CD4-positive, alpha-beta T cell (primary cell): ENCODE measurements at regions not wholly inside any gene's neighbourhood (a gene's known extent, or its start where the extent isn't known, plus 50 kb on each side); places are given as distances from the start of the nearest gene placed in this dataset.

ENCODE experiments used
- ATAC-seq: fragments of 200-7000 bp; cut with Tn5 transposase; one replicate; pipeline ENCODE4 v1.10.0; 2022; ENCODE audit warnings: mild to moderate bottlenecking; ENCODE audit not compliant: poor library complexity
- CTCF ChIA-PET: fragments of 350-600 bp; sonication (Branson Sonifier 250); formaldehyde crosslinking; loops from one replicate; lab custom pipeline; 2021; ENCODE audit warnings: antibody characterized with exemption, inconsistent platforms; lab: Charles Lee
- POLR2A ChIA-PET: fragments of 350-600 bp; sonication (Branson Sonifier 250); formaldehyde crosslinking; loops from one replicate; lab custom pipeline; 2021; ENCODE audit warnings: antibody characterized with exemption, inconsistent platforms; lab: Charles Lee
- DNase-seq, 14 experiments: peaks; one replicate each; pipeline ENCODE4 v3.0.0-alpha.2; 2013 to 2020; ENCODE audit warnings: mixed read lengths in 2 of 14
- H3K27ac ChIP-seq, 2 donors: one replicate each; pipeline versions ENCODE4 v1.5.1 to v1.7.0; 2013; ENCODE audit warnings: low read length in 2 of 2, low read depth in 1 of 2, mild to moderate bottlenecking in 1 of 2
- H3K27me3 ChIP-seq, 2 experiments: 1 replicate in 1 of 2; 2 replicates in 1 of 2; pipeline versions ENCODE4 v1.6.1 to v1.7.0; 2013; ENCODE audit warnings: low read length in 2 of 2, control low read depth in 1 of 2, mild to moderate bottlenecking in 1 of 2, moderate library complexity in 1 of 2; ENCODE audit not compliant: insufficient read depth in 2 of 2, control insufficient read depth in 1 of 2
- H3K36me3 ChIP-seq: one replicate; pipeline ENCODE4 v1.6.1; 2013; ENCODE audit warnings: low read length, control low read depth; ENCODE audit not compliant: insufficient read depth
- H3K4me1 ChIP-seq: one replicate; pipeline ENCODE4 v1.6.1; 2013; ENCODE audit warnings: low read length, control low read depth; ENCODE audit not compliant: insufficient read depth
- H3K4me3 ChIP-seq: one replicate; pipeline ENCODE4 v1.5.1; 2013; ENCODE audit warnings: mild to moderate bottlenecking, low read length, moderate library complexity
- H3K9me3 ChIP-seq, 2 experiments: 1 replicate in 1 of 2; 2 replicates in 1 of 2; pipeline versions ENCODE4 v1.6.1 to v1.7.0; 2013; ENCODE audit warnings: low read length in 2 of 2, mild to moderate bottlenecking in 2 of 2, control low read depth in 1 of 2, moderate library complexity in 1 of 2; ENCODE audit not compliant: control insufficient read depth in 1 of 2, insufficient read depth in 1 of 2
- H3K27ac Mint-ChIP-seq: one replicate; pipeline ENCODE4 v1.8.0; 2020; ENCODE audit warnings: mixed read lengths
- H3K27me3 Mint-ChIP-seq: one replicate; pipeline ENCODE4 v1.8.0; 2021; ENCODE audit warnings: mixed read lengths
- H3K36me3 Mint-ChIP-seq: one replicate; pipeline ENCODE4 v1.8.0; 2021; ENCODE audit warnings: low read depth, mixed read lengths
- H3K4me1 Mint-ChIP-seq: one replicate; pipeline ENCODE4 v1.8.0; 2021; ENCODE audit warnings: low read depth, mixed read lengths
- H3K4me3 Mint-ChIP-seq: one replicate; pipeline ENCODE4 v1.8.0; 2020; ENCODE audit warnings: mild to moderate bottlenecking, mixed read lengths
- H3K9me3 Mint-ChIP-seq: one replicate; pipeline ENCODE4 v1.8.0; 2020; ENCODE audit warnings: mixed read lengths
- intact Hi-C, 2 experiments: fragments of 100-400 bp; cut with DNase I in 1 of 2; cut with micrococcal nuclease in 1 of 2; formaldehyde crosslinking; loops; one replicate each; pipeline versions ENCODE4 v1.15.1 to v1.9.0; 2023 to 2025; cut with DNase I, micrococcal nuclease
- TF ChIP-seq, protein P1 (sequence below): fragments of 200-600 bp; IDR thresholded peaks from one replicate; pipeline ENCODE4 v1.8.0; 2022; ENCODE audit warnings: antibody characterized with exemption, mild to moderate bottlenecking

DNA sequence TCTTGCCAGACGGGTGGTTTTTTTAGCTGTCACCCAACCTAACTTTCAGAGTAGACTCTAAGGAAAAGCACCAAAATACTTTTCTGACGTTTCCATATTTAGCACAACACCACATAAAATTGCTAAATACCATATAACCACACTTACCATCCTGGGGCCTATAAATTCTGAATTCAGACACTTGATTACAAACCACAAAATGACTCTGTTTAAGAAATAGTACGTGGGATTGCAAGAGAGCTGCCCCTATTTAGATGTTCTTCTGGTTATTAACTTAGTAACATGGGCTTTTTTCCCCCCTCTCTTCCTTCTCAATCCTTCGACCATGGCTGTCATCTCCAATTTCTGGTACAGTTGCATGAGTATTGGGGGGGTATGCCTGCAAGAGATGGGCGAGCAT, 287.7 kb downstream of the BMP4 start:
- no peak overlapping the region for H3K27ac Mint-ChIP-seq
- no peak overlapping the region for H3K4me3 Mint-ChIP-seq
- DNase-seq (no peak), ATAC-seq (no peak)
- ChIA-PET POLR2A (no interaction called here), CTCF (no interaction called here)
- Histone ChIP-seq H3K4me1 (no peaks in the 10 kb centered on the region), H3K9me3 (no peaks in the 10 kb centered on the region), H3K27me3 (no peaks in the 10 kb centered on the region), H3K27ac (no peak overlapping the region), H3K4me3 (no peak overlapping the region), H3K36me3 (no peaks in the 10 kb centered on the region)
- H3K4me1 Mint-ChIP-seq = no peaks in the 10 kb centered on the region
- no peaks in the 10 kb centered on the region for H3K36me3 Mint-ChIP-seq
- no peaks in the 10 kb centered on the region for H3K27me3 Mint-ChIP-seq
- intact Hi-C loops = no loop called here
- H3K9me3 Mint-ChIP-seq = no peaks in the 10 kb centered on the region
- TF ChIP-seq, protein P1, sequence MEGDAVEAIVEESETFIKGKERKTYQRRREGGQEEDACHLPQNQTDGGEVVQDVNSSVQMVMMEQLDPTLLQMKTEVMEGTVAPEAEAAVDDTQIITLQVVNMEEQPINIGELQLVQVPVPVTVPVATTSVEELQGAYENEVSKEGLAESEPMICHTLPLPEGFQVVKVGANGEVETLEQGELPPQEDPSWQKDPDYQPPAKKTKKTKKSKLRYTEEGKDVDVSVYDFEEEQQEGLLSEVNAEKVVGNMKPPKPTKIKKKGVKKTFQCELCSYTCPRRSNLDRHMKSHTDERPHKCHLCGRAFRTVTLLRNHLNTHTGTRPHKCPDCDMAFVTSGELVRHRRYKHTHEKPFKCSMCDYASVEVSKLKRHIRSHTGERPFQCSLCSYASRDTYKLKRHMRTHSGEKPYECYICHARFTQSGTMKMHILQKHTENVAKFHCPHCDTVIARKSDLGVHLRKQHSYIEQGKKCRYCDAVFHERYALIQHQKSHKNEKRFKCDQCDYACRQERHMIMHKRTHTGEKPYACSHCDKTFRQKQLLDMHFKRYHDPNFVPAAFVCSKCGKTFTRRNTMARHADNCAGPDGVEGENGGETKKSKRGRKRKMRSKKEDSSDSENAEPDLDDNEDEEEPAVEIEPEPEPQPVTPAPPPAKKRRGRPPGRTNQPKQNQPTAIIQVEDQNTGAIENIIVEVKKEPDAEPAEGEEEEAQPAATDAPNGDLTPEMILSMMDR = no peak

- no peak overlapping the region for H3K4me3 Mint-ChIP-seq
- intact Hi-C loops = no loop called here
- TF ChIP-seq, protein P1 = no peak
- Histone ChIP-seq H3K4me3 (no peak overlapping the region), H3K36me3 (no peaks in the 10 kb centered on the region), H3K27me3 (no peaks in the 10 kb centered on the region), H3K27ac (no peak overlapping the region), H3K4me1 (no peaks in the 10 kb centered on the region), H3K9me3 (no peaks in the 10 kb centered on the region)
- H3K9me3 Mint-ChIP-seq = peaks cover 5% of the 10 kb centered on the region
- no peaks in the 10 kb centered on the region for H3K36me3 Mint-ChIP-seq
- no peak for ATAC-seq
- no peaks in the 10 kb centered on the region for H3K4me1 Mint-ChIP-seq
- H3K27ac Mint-ChIP-seq = no peak overlapping the region
- POLR2A ChIA-PET = no interaction called here
- DNase-seq = no peak
- peaks cover 3% of the 10 kb centered on the region for H3K27me3 Mint-ChIP-seq
- CTCF ChIA-PET = no interaction called here
These were observed 292.9 kb downstream of the BMP4 start for GRCh38 chr14:53663709-53664108.

- Histone ChIP-seq H3K27ac (no peak overlapping the region), H3K4me1 (no peaks in the 10 kb centered on the region), H3K27me3 (no peaks in the 10 kb centered on the region), H3K9me3 (no peaks in the 10 kb centered on the region), H3K36me3 (no peaks in the 10 kb centered on the region), H3K4me3 (no peak overlapping the region)
- ATAC-seq (no peak), DNase-seq (no peak)
- peaks cover 4% of the 10 kb centered on the region for H3K9me3 Mint-ChIP-seq
- no peak overlapping the region for H3K4me3 Mint-ChIP-seq
- TF ChIP-seq, protein P1 = no peak
- POLR2A ChIA-PET = no interaction called here
- H3K27ac Mint-ChIP-seq = no peak overlapping the region
- no peaks in the 10 kb centered on the region for H3K36me3 Mint-ChIP-seq
- no peaks in the 10 kb centered on the region for H3K4me1 Mint-ChIP-seq
- intact Hi-C loops = no loop called here
- no peaks in the 10 kb centered on the region for H3K27me3 Mint-ChIP-seq
- CTCF ChIA-PET = no interaction called here
These were observed 301.4 kb downstream of the BMP4 start for GRCh38 chr14:53655080-53655785.
